Esophagus muscularis mucosa (tissue), 4 donors: ENCODE measurements at regions not wholly inside any gene's neighbourhood (a gene's known extent, or its start where the extent isn't known, plus 50 kb on each side); places are given as distances from the start of the nearest gene placed in this dataset.

Source experiments
- DNase-seq: peaks from one replicate; pipeline ENCODE4 v3.0.0-alpha.2; 2017; ENCODE audit errors: extremely low spot score
- H3K27ac ChIP-seq, 4 donors: fragments of 200-600 bp; sonication (generic); replicated peaks in 1 of 4; 1 replicate in 3 of 4; 2 replicates in 1 of 4; pipeline ENCODE4 v1.5.1; 2016 to 2019; ENCODE audit warnings: mild to moderate bottlenecking in 1 of 4
- H3K27me3 ChIP-seq, 4 donors: fragments of 200-600 bp; sonication (generic); one replicate each; pipeline versions ENCODE4 v1.5.1 to v1.6.0; 2016 to 2019
- H3K36me3 ChIP-seq, 4 donors: fragments of 200-600 bp; sonication (generic); one replicate each; pipeline ENCODE4 v1.5.1; 2016 to 2019
- H3K4me1 ChIP-seq, 4 donors: fragments of 200-600 bp; sonication (generic); one replicate each; pipeline ENCODE4 v1.5.1; 2016 to 2019
- H3K4me3 ChIP-seq, 4 donors: fragments of 200-600 bp; sonication (generic); 1 replicate in 2 of 4; 2 replicates in 2 of 4; pipeline ENCODE4 v1.5.1; 2016 to 2019; ENCODE audit warnings: mild to moderate bottlenecking in 4 of 4, moderate library complexity in 1 of 4
- H3K9me3 ChIP-seq, 4 donors: fragments of 200-600 bp; sonication (generic); 1 replicate in 3 of 4; 2 replicates in 1 of 4; pipeline ENCODE4 v1.5.1; 2016 to 2019
- EP300 ChIP-seq: sonication (generic); formaldehyde crosslinking; IDR thresholded peaks from one replicate; pipeline ENCODE4 v1.6.1; 2017; ENCODE audit warnings: antibody characterized with exemption
- POLR2A ChIP-seq: fragments of 450-650 bp; IDR thresholded peaks from one replicate; pipeline ENCODE4 v1.6.1; 2017; ENCODE audit warnings: antibody characterized with exemption, moderate library complexity, mild to moderate bottlenecking, low read depth
- POLR2AphosphoS5 ChIP-seq, 2 donors: sonication (generic); formaldehyde crosslinking; IDR thresholded peaks; one replicate each; pipeline ENCODE4 v1.6.1; 2017; ENCODE audit warnings: antibody characterized with exemption in 2 of 2
- WGBS: methylation state at CpG from one replicate; pipeline ENCODE4 v1.1.5; 2018; 5-methylcytosine and 5-hydroxymethylcytosine counted together
- intact Hi-C: fragments of 100-400 bp; cut with DNase I; formaldehyde crosslinking; loops from one replicate; pipeline ENCODE4 v1.15.1; 2023
- TF ChIP-seq, protein P1 (sequence below), 3 experiments: fragments of 200-600 bp in 2 of 3; fragments of 450-650 bp in 1 of 3; sonication (generic) in 2 of 3; IDR thresholded peaks; one replicate each; pipeline ENCODE4 v1.5.1; 2017 to 2019; ENCODE audit warnings: antibody characterized with exemption in 3 of 3, mild to moderate bottlenecking in 2 of 3, moderate library complexity in 1 of 3

GRCh38 chr15:94700211-94700610 lies 468.9 kb downstream of the MCTP2 start:
- Histone ChIP-seq H3K27me3 (no peaks in the 10 kb centered on the region), H3K4me1 (peaks cover 0 to 14% (median 0%) of the 10 kb centered on the region in 4 donors), H3K27ac (no peak overlapping the region), H3K9me3 (no peaks in the 10 kb centered on the region), H3K4me3 (no peak overlapping the region), H3K36me3 (no peaks in the 10 kb centered on the region)
- DNase-seq, result no peak
- TF ChIP-seq, protein P1, sequence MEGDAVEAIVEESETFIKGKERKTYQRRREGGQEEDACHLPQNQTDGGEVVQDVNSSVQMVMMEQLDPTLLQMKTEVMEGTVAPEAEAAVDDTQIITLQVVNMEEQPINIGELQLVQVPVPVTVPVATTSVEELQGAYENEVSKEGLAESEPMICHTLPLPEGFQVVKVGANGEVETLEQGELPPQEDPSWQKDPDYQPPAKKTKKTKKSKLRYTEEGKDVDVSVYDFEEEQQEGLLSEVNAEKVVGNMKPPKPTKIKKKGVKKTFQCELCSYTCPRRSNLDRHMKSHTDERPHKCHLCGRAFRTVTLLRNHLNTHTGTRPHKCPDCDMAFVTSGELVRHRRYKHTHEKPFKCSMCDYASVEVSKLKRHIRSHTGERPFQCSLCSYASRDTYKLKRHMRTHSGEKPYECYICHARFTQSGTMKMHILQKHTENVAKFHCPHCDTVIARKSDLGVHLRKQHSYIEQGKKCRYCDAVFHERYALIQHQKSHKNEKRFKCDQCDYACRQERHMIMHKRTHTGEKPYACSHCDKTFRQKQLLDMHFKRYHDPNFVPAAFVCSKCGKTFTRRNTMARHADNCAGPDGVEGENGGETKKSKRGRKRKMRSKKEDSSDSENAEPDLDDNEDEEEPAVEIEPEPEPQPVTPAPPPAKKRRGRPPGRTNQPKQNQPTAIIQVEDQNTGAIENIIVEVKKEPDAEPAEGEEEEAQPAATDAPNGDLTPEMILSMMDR (IDR thresholded peaks at IDR 0.05), result no peak
- no peak for TF ChIP-seq POLR2AphosphoS5 (IDR thresholded peaks at IDR 0.05)
- no peak for TF ChIP-seq EP300
- TF ChIP-seq POLR2A, result no peak
- intact Hi-C loops, result no loop called here
- 69% methylated on average over 4 of the region's 4 CpGs for WGBS

DNA sequence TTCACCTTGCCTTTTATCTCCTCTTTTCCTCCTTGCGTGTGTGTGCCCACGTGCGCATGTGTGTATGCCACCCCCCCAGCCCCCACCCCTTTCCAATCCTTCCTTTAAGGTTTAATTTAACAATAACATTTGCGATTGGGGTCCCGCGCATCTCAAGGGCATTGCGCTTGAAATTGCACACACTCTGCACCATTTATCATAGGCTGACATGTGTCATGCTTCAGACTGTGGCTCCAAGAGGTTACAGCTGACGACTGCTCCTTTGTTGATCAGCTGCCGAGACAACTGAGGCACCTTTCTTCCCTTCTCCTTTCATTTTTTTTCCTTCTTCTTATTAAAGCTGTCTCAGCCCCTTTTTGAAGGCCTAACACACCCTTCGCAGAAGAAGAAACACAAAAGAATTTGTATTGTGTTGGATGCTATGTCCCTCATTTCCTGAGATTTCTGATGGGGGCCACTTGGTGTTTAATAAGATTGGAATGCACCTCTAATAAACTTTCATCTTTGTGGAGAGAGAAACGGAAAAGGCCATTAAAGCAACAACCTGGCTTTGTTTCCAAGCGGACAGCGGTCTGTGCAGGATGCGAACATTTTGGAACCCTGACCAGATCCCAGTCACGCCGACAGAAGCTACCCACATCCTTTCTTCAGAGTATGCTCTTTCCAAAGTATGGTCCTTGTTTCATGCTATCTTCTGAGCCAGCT lies 470.1 kb downstream of the MCTP2 start:
- 88% methylated on average over 16 of the region's 16 CpGs for WGBS
- intact Hi-C loops, result no loop called here
- TF ChIP-seq POLR2AphosphoS5 (IDR thresholded peaks at IDR 0.05) (no peak), POLR2A (no peak), EP300 (no peak)
- TF ChIP-seq, protein P1 (IDR thresholded peaks at IDR 0.05), result no peak
- Histone ChIP-seq H3K4me1 (peaks cover 0 to 14% (median 0%) of the 10 kb centered on the region in 4 donors), H3K4me3 (no peak overlapping the region), H3K27ac (no peak overlapping the region), H3K9me3 (no peaks in the 10 kb centered on the region), H3K27me3 (no peaks in the 10 kb centered on the region), H3K36me3 (no peaks in the 10 kb centered on the region)
- DNase-seq, result no peak

- intact Hi-C loops, result no loop called here
These were observed 472.2 kb downstream of the MCTP2 start for GRCh38 chr15:94703596-94703995.

DNA sequence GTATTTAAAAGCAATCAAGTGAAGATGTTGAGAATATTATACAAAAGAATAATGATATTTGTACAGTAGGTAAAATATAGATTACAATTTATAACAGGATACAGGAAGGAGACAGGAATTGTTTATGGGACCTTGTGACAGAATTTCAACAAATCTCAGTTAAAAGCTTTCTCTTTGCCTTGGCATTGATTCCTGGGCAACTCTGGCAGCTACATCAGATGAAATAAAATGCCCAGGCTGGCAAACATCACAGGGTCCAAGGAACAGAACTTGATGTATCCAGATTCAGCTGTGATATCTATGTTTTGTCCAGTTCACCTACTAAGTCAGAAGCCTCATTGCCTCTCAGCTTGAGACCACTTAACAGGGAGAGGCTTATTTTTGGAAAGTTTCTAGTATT lies 473.1 kb downstream of the MCTP2 start:
- no peaks in the 10 kb centered on the region for H3K9me3 ChIP-seq
- no peak overlapping the region for H3K4me3 ChIP-seq
- H3K36me3 ChIP-seq, result no peaks in the 10 kb centered on the region
- TF ChIP-seq POLR2AphosphoS5 (IDR thresholded peaks at IDR 0.05), result no peak
- TF ChIP-seq, protein P1 (IDR thresholded peaks at IDR 0.05), result no peak
- no peak for TF ChIP-seq EP300
- TF ChIP-seq POLR2A, result no peak
- no peak for DNase-seq
- H3K27me3 ChIP-seq, result no peaks in the 10 kb centered on the region
- H3K27ac ChIP-seq, result no peak overlapping the region
- intact Hi-C loops, result no loop called here
- H3K4me1 ChIP-seq, result peaks cover 0 to 14% (median 0%) of the 10 kb centered on the region in 4 donors

More at GRCh38 chr15:94703596-94703995, 472.2 kb downstream of the MCTP2 start:
- Histone ChIP-seq H3K4me3 (no peak overlapping the region), H3K27me3 (no peaks in the 10 kb centered on the region), H3K4me1 (peaks cover 0 to 14% (median 0%) of the 10 kb centered on the region in 4 donors), H3K27ac (no peak overlapping the region), H3K9me3 (no peaks in the 10 kb centered on the region), H3K36me3 (no peaks in the 10 kb centered on the region)
- DNase-seq, result no peak
- WGBS, result 48% methylated on average over 3 of the region's 3 CpGs
- TF ChIP-seq, protein P1 (IDR thresholded peaks at IDR 0.05), result no peak
- no peak for TF ChIP-seq EP300
- TF ChIP-seq POLR2AphosphoS5 (IDR thresholded peaks at IDR 0.05), result no peak
- no peak for TF ChIP-seq POLR2A

GRCh38 chr15:94704946-94705345 lies 473.6 kb downstream of the MCTP2 start:
- whole genome bisulfite sequencing, result 76% methylated on average over 2 of the region's 2 CpGs
- DNase-seq, result no peak
- no peak for TF ChIP-seq POLR2A
- TF ChIP-seq EP300, result no peak
- no peak for TF ChIP-seq POLR2AphosphoS5 (IDR thresholded peaks at IDR 0.05)
- TF ChIP-seq, protein P1 (IDR thresholded peaks at IDR 0.05), result no peak
- no peaks in the 10 kb centered on the region for H3K27me3 ChIP-seq
- H3K4me1 ChIP-seq, result peaks cover 0 to 14% (median 0%) of the 10 kb centered on the region in 4 donors
- intact Hi-C loops, result no loop called here
- H3K9me3 ChIP-seq, result no peaks in the 10 kb centered on the region
- no peak overlapping the region for H3K4me3 ChIP-seq
- H3K27ac ChIP-seq, result no peak overlapping the region
- no peaks in the 10 kb centered on the region for H3K36me3 ChIP-seq
